Testis (tissue), 2 donors: ENCODE measurements at regions not wholly inside any gene's neighbourhood (a gene's known extent, or its start where the extent isn't known, plus 50 kb on each side); places are given as distances from the start of the nearest gene placed in this dataset.

Experiments used
- CTCF ChIP-seq, 3 experiments: fragments of 450-650 bp in 2 of 3; fragments of 200-600 bp in 1 of 3; sonication (generic) in 1 of 3; IDR thresholded peaks; one replicate each; pipeline ENCODE4 v1.5.1; 2016 to 2019; ENCODE audit warnings: antibody characterized with exemption in 3 of 3, mild to moderate bottlenecking in 2 of 3, moderate library complexity in 1 of 3
- POLR2A ChIP-seq: fragments of 450-650 bp; IDR thresholded peaks from one replicate; pipeline ENCODE4 v1.6.1; 2017; ENCODE audit warnings: antibody characterized with exemption, mild to moderate bottlenecking, moderate library complexity

- no peak for TF ChIP-seq CTCF (IDR thresholded peaks at IDR 0.05)
- no peak for TF ChIP-seq POLR2A
Measured at GRCh38 chr7:156559001-156559400, 81.6 kb upstream of the RNF32 start.
